ENCODE measurements at regions not wholly inside any gene's neighbourhood (a gene's known extent, or its start where the extent isn't known, plus 50 kb on each side); places are given as distances from the start of the nearest gene placed in this dataset.

DNA sequence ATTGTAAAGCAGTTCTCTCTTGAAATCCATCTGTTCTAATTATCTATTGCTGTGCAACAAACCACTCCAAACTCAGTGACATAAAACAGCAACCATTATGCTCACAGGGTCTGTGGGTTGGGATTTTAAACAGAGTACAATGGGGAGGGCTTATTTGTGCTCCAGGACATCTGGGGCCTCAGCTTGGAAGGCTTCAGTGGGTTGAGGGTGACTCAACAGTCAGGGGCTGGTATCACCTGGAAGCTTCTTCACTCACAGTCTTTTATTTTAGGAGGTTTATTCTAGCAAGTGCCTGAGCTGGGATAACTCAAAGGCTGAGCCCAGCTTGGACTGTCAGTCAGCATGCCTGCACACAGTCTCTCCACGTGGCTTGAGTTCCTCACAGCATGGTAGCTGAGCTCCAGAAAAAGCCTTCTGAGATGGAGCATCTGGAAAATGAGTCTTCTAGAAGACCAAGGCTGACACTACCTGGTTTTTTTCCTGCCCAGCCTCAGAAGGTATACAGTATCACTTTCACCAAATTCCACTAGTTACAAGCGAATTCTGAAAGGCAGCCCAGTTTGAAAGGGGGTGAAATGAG lies 234.6 kb upstream of the ID4 start:
- DNase-seq = no peak
- peaks cover 0 to 9% (median 4%) of the 10 kb centered on the region in 7 donors for H3K9me3 Mint-ChIP-seq
- Histone ChIP-seq H4K20me1 (ENCODE audit: insufficient read depth, low read length) (no peaks in the 10 kb centered on the region), H2AFZ (ENCODE audit: insufficient read depth, low read depth, low read length, poor library complexity, severe bottlenecking) (no peak overlapping the region), H3K27ac (ENCODE audit: low read depth in 1 of 2, low read length in 2 of 2) (no peak overlapping the region), H3K4me1 (ENCODE audit: control insufficient read depth in 1 of 2, insufficient read depth in 2 of 2, low read length in 2 of 2) (no peaks in the 10 kb centered on the region), H3K36me3 (replicated peaks in 1 of 2; ENCODE audit: control insufficient read depth in 1 of 2, insufficient read depth in 2 of 2, low read length in 2 of 2) (no peaks in the 10 kb centered on the region), H3K79me2 (ENCODE audit: insufficient read depth, low read length) (no peaks in the 10 kb centered on the region), H3K4me2 (replicated peaks; ENCODE audit: extremely low read depth, low read length, poor library complexity, severe bottlenecking) (no peak overlapping the region), H3K9ac (ENCODE audit: insufficient read depth, low read length, poor library complexity, severe bottlenecking) (no peak overlapping the region), H3K4me3 (replicated peaks in 1 of 3; ENCODE audit: low read depth in 2 of 3, low read length in 3 of 3) (no peak overlapping the region), H3K9me3 (replicated peaks in 1 of 2; ENCODE audit: control insufficient read depth in 1 of 2, insufficient read depth in 1 of 2, low read length in 2 of 2) (peaks cover 4% of the 10 kb centered on the region in 2 donors), H3K27me3 (ENCODE audit: control insufficient read depth in 2 of 2, insufficient read depth in 2 of 2, low read length in 2 of 2) (no peaks in the 10 kb centered on the region)
- TF ChIP-seq, protein P1, sequence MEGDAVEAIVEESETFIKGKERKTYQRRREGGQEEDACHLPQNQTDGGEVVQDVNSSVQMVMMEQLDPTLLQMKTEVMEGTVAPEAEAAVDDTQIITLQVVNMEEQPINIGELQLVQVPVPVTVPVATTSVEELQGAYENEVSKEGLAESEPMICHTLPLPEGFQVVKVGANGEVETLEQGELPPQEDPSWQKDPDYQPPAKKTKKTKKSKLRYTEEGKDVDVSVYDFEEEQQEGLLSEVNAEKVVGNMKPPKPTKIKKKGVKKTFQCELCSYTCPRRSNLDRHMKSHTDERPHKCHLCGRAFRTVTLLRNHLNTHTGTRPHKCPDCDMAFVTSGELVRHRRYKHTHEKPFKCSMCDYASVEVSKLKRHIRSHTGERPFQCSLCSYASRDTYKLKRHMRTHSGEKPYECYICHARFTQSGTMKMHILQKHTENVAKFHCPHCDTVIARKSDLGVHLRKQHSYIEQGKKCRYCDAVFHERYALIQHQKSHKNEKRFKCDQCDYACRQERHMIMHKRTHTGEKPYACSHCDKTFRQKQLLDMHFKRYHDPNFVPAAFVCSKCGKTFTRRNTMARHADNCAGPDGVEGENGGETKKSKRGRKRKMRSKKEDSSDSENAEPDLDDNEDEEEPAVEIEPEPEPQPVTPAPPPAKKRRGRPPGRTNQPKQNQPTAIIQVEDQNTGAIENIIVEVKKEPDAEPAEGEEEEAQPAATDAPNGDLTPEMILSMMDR (IDR thresholded peaks at IDR 0.05) = no peak
- H3K36me3 Mint-ChIP-seq = no peaks in the 10 kb centered on the region
- H3K27ac Mint-ChIP-seq = no peak overlapping the region
- 86% methylated on average over 1 of the region's 2 CpGs for WGBS (ENCODE audit: insufficient coverage)
- peaks cover 0 to 2% (median 1%) of the 10 kb centered on the region in 3 donors for H3K27me3 Mint-ChIP-seq (ENCODE audit: low read depth in 3 of 3)
- no peak overlapping the region for H3K4me3 Mint-ChIP-seq
- no peaks in the 10 kb centered on the region for H3K4me1 Mint-ChIP-seq
- intact Hi-C loops (cut with micrococcal nuclease) = no loop called here

DNA sequence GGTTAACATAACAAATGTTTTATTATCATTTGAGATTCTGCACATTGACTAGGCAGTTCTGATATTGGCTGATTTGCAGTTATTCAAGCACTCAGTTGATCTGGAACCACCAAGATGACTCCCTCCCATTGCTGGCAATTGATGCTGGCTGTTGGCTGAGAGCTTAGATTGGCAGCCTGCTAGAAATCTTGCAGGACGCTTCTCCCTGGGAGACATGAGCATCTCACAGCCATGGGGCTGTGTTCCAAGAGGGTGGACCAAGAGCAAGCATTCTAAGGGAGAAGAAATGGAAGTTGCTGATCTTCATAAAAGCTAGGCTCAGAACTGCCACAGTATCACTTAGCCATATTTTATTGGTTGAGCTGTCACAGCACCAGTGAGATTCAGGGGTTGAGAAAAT lies 233.4 kb upstream of the ID4 start:
- H3K4me1 Mint-ChIP-seq = no peaks in the 10 kb centered on the region

More for the DNA sequence above, 233.4 kb upstream of the ID4 start:
- no peaks in the 10 kb centered on the region for H3K36me3 Mint-ChIP-seq
- no peaks in the 10 kb centered on the region for H3K36me3 ChIP-seq (replicated peaks in 1 of 2; ENCODE audit: control insufficient read depth in 1 of 2, insufficient read depth in 2 of 2, low read length in 2 of 2)
- H3K27me3 Mint-ChIP-seq (ENCODE audit: low read depth in 3 of 3) = peaks cover 0 to 2% (median 1%) of the 10 kb centered on the region in 3 donors
- no peak overlapping the region for H3K27ac Mint-ChIP-seq
- TF ChIP-seq, protein P1 (IDR thresholded peaks at IDR 0.05) = no peak
- H2AFZ ChIP-seq (ENCODE audit: insufficient read depth, low read depth, low read length, poor library complexity, severe bottlenecking) = no peak overlapping the region
- H3K4me2 ChIP-seq (replicated peaks; ENCODE audit: extremely low read depth, low read length, poor library complexity, severe bottlenecking) = no peak overlapping the region
- H3K9me3 Mint-ChIP-seq = peaks cover 1 to 10% (median 4%) of the 10 kb centered on the region in 7 donors
- H3K4me3 Mint-ChIP-seq = no peak overlapping the region
- no peak overlapping the region for H3K4me3 ChIP-seq (replicated peaks in 1 of 3; ENCODE audit: low read depth in 2 of 3, low read length in 3 of 3)
- H3K9ac ChIP-seq (ENCODE audit: insufficient read depth, low read length, poor library complexity, severe bottlenecking) = no peak overlapping the region
- no peak for DNase-seq
- WGBS (ENCODE audit: insufficient coverage) = 80% methylated on average over 1 of the region's 1 CpG
- no peak overlapping the region for H3K27ac ChIP-seq (ENCODE audit: low read depth in 1 of 2, low read length in 2 of 2)
- intact Hi-C loops (cut with micrococcal nuclease) = no loop called here
- no peaks in the 10 kb centered on the region for H4K20me1 ChIP-seq (ENCODE audit: insufficient read depth, low read length)
- no peaks in the 10 kb centered on the region for H3K27me3 ChIP-seq (ENCODE audit: control insufficient read depth in 2 of 2, insufficient read depth in 2 of 2, low read length in 2 of 2)
- no peaks in the 10 kb centered on the region for H3K79me2 ChIP-seq (ENCODE audit: insufficient read depth, low read length)
- peaks cover 4% of the 10 kb centered on the region in 2 donors for H3K9me3 ChIP-seq (replicated peaks in 1 of 2; ENCODE audit: control insufficient read depth in 1 of 2, insufficient read depth in 1 of 2, low read length in 2 of 2)
- no peaks in the 10 kb centered on the region for H3K4me1 ChIP-seq (ENCODE audit: control insufficient read depth in 1 of 2, insufficient read depth in 2 of 2, low read length in 2 of 2)

Measured in CD14-positive monocyte (primary cell).